CD4-positive, alpha-beta memory T cell (primary cell): ENCODE measurements at regions not wholly inside any gene's neighbourhood (a gene's known extent, or its start where the extent isn't known, plus 50 kb on each side); places are given as distances from the start of the nearest gene placed in this dataset.

ENCODE experiments used
- CTCF ChIA-PET: fragments of 350-600 bp; sonication (Branson Sonifier 250); formaldehyde crosslinking; loops from one replicate; lab custom pipeline; 2021; ENCODE audit warnings: inconsistent platforms; ENCODE audit not compliant: partially characterized antibody; lab: Charles Lee
- POLR2A ChIA-PET: fragments of 350-600 bp; sonication (Branson Sonifier 250); formaldehyde crosslinking; loops from one replicate; lab custom pipeline; 2021; ENCODE audit not compliant: partially characterized antibody; lab: Charles Lee
- DNase-seq, 5 donors: peaks; one replicate each; pipeline versions ENCODE4 v3.0.0 to v3.0.0-alpha.2; 2020 to 2022; ENCODE audit warnings: mixed read lengths in 1 of 5
- H3K27ac ChIP-seq: one replicate; pipeline ENCODE4 v1.7.0; 2013; ENCODE audit warnings: low read depth, low read length
- H3K27me3 ChIP-seq: 2 replicates; pipeline ENCODE4 v1.7.0; 2013; ENCODE audit warnings: mild to moderate bottlenecking, low read length, moderate library complexity; ENCODE audit not compliant: insufficient read depth
- H3K36me3 ChIP-seq: 2 replicates; pipeline ENCODE4 v1.7.0; 2013; ENCODE audit warnings: mild to moderate bottlenecking, low read length, moderate library complexity; ENCODE audit not compliant: insufficient read depth
- H3K4me1 ChIP-seq: 2 replicates; pipeline ENCODE4 v1.7.0; 2013; ENCODE audit warnings: mild to moderate bottlenecking, low read length, moderate library complexity; ENCODE audit not compliant: insufficient read depth
- H3K4me3 ChIP-seq, 2 donors: one replicate each; pipeline ENCODE4 v1.7.0; 2013; ENCODE audit warnings: low read length in 2 of 2, mild to moderate bottlenecking in 1 of 2
- H3K9me3 ChIP-seq, 2 donors: one replicate each; pipeline ENCODE4 v1.7.0; 2013; ENCODE audit warnings: low read length in 2 of 2, control low read depth in 1 of 2; ENCODE audit not compliant: control insufficient read depth in 1 of 2
- H3K27ac Mint-ChIP-seq, 7 donors: one replicate each; pipeline ENCODE4 v1.8.0; 2020 to 2021; ENCODE audit warnings: mixed read lengths in 7 of 7, mild to moderate bottlenecking in 6 of 7, inconsistent platforms in 3 of 7, moderate library complexity in 3 of 7
- H3K27me3 Mint-ChIP-seq, 2 donors: one replicate each; pipeline ENCODE4 v1.8.0; 2020 to 2021; ENCODE audit warnings: mixed read lengths in 2 of 2
- H3K36me3 Mint-ChIP-seq, 2 donors: one replicate each; pipeline ENCODE4 v1.8.0; 2020 to 2021; ENCODE audit warnings: mixed read lengths in 2 of 2, inconsistent platforms in 1 of 2, mild to moderate bottlenecking in 1 of 2
- H3K4me1 Mint-ChIP-seq, 4 donors: one replicate each; pipeline ENCODE4 v1.8.0; 2020 to 2021; ENCODE audit warnings: mixed read lengths in 4 of 4, mild to moderate bottlenecking in 1 of 4
- H3K4me3 Mint-ChIP-seq, 8 donors: one replicate each; pipeline ENCODE4 v1.8.0; 2020 to 2021; ENCODE audit warnings: mixed read lengths in 8 of 8, mild to moderate bottlenecking in 7 of 8, moderate library complexity in 6 of 8, inconsistent platforms in 3 of 8
- H3K9me3 Mint-ChIP-seq, 8 donors: one replicate each; pipeline ENCODE4 v1.8.0; 2020 to 2021; ENCODE audit warnings: mixed read lengths in 8 of 8, mild to moderate bottlenecking in 5 of 8, inconsistent platforms in 3 of 8, moderate library complexity in 1 of 8
- intact Hi-C: fragments of 100-400 bp; cut with micrococcal nuclease; formaldehyde crosslinking; loops from one replicate; pipeline ENCODE4 v1.15.1; 2023

DNA sequence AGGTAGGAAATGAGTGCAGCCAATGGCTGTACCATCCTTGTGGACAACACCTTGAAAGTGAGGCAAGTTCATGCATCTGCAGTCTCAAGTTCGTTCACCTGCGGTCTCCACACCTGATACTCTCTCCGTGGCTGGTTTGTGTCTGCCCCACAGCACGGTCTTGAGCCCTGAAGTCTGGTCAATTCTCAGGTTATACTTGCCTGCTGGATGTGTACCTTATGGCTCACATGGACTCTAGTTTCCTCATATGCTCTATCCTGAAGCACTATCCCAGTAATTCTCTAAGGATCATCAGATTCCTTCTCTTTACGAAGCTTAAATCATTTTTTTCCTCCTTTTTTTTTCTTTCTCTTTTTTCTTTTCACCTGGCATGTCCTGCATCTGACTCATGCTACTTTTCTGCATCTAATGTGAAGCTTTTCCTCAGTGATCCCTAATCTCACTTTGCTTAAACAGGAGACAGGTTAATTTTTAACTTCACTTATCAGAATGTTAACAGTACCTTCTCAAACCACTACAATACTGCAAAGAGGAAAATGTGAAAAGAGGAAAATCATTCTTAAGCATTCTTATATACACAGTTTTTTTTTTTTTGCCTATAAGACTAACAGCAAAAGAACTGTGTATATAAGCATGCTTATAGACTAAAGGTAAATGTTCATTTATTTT, 511.2 kb downstream of the SOX11 start:
- H3K27ac ChIP-seq, result no peak overlapping the region
- H3K4me3 ChIP-seq, result no peak overlapping the region
- no peaks in the 10 kb centered on the region for H3K27me3 Mint-ChIP-seq
- no peaks in the 10 kb centered on the region for H3K4me1 ChIP-seq
- peaks cover 0 to 19% (median 7%) of the 10 kb centered on the region in 8 donors for H3K9me3 Mint-ChIP-seq
- no peaks in the 10 kb centered on the region for H3K36me3 ChIP-seq
- no peak for DNase-seq
- ChIA-PET CTCF (no interaction called here), POLR2A (no interaction called here)
- H3K9me3 ChIP-seq, result no peaks in the 10 kb centered on the region
- H3K36me3 Mint-ChIP-seq, result no peaks in the 10 kb centered on the region
- no peaks in the 10 kb centered on the region for H3K27me3 ChIP-seq
- H3K27ac Mint-ChIP-seq, result no peak overlapping the region
- H3K4me3 Mint-ChIP-seq, result no peak overlapping the region
- intact Hi-C loops, result no loop called here
- H3K4me1 Mint-ChIP-seq, result no peaks in the 10 kb centered on the region

DNA sequence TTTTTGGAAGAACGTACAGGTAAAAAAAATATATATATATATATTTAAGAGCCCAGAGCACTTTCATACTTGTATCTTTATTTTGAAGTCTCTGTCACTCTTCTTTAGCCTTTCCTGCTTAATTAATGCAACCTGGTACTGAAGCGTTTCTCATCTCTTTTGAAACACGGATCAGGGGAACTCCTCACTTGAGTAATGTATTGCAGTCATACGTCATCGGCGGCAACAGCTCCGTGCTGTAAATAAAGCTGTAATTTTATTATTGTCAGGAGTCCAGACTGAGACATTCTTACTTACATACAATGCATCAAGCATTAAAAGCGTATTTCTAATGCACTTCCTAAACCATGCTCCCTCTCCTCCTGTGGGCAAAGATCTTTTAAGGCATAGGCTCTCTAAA, 514.7 kb downstream of the SOX11 start:
- Histone ChIP-seq H3K36me3 (no peaks in the 10 kb centered on the region), H3K27me3 (no peaks in the 10 kb centered on the region), H3K4me3 (no peak overlapping the region), H3K27ac (no peak overlapping the region), H3K4me1 (no peaks in the 10 kb centered on the region), H3K9me3 (no peaks in the 10 kb centered on the region)
- H3K36me3 Mint-ChIP-seq, result no peaks in the 10 kb centered on the region
- H3K4me3 Mint-ChIP-seq, result no peak overlapping the region
- DNase-seq, result no peak
- peaks cover 0 to 12% (median 4%) of the 10 kb centered on the region in 8 donors for H3K9me3 Mint-ChIP-seq
- intact Hi-C loops, result no loop called here
- no peaks in the 10 kb centered on the region for H3K4me1 Mint-ChIP-seq
- ChIA-PET CTCF (no interaction called here), POLR2A (no interaction called here)
- no peaks in the 10 kb centered on the region for H3K27me3 Mint-ChIP-seq
- H3K27ac Mint-ChIP-seq, result no peak overlapping the region

DNA sequence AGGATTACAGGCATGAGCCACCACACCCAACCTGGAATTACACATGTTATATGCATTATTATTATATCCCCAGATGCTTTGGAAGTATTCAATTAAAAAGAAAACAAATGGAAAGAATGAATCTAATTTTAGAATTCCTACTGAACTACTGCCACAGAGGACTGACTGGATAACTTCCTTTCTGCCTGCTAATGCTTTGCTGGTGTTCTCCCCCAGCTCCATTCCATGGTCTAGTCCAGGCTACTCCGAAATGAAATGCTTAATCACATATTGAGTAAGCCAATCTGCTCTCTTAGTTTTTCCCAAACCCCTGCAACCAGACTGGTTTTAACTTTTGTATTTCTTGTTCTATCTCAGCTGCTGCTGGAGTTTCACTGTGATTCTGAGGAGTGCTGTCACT, 519.1 kb downstream of the SOX11 start:
- Histone ChIP-seq H3K9me3 (no peaks in the 10 kb centered on the region), H3K4me1 (no peaks in the 10 kb centered on the region), H3K27ac (no peak overlapping the region), H3K4me3 (no peak overlapping the region), H3K27me3 (no peaks in the 10 kb centered on the region), H3K36me3 (no peaks in the 10 kb centered on the region)
- ChIA-PET POLR2A (no interaction called here), CTCF (no interaction called here)
- DNase-seq, result no peak
- Mint-ChIP-seq H3K27ac (no peak overlapping the region), H3K27me3 (no peaks in the 10 kb centered on the region), H3K4me1 (no peaks in the 10 kb centered on the region), H3K4me3 (no peak overlapping the region), H3K36me3 (no peaks in the 10 kb centered on the region), H3K9me3 (peaks cover 0 to 14% (median 3%) of the 10 kb centered on the region in 8 donors)
- intact Hi-C loops, result no loop called here

DNA sequence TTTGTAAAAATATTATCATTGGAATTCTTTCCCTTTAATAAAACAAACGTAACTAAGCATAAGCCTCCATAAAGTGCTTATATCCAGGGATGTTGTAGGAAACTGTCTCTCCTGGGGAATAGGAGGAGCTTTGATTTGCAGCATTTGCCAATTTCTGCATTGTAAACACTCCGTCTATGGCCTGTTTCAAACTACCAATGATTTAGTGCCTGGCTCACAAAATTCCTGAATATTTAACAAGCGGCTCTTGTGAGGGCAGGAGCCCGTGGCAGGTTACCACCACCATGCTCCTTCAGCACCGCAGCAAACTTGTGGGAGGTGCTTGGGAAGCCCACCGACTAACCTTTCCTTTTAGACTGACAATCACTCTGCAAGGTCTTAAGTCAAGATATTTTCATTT, 520.3 kb downstream of the SOX11 start:
- no peak for DNase-seq
- no peaks in the 10 kb centered on the region for H3K4me1 ChIP-seq
- H3K4me3 ChIP-seq, result no peak overlapping the region
- CTCF ChIA-PET, result no interaction called here
- peaks cover 0 to 18% (median 2%) of the 10 kb centered on the region in 8 donors for H3K9me3 Mint-ChIP-seq
- POLR2A ChIA-PET, result no interaction called here
- H3K36me3 Mint-ChIP-seq, result no peaks in the 10 kb centered on the region
- no peaks in the 10 kb centered on the region for H3K36me3 ChIP-seq
- no peaks in the 10 kb centered on the region for H3K9me3 ChIP-seq
- no peaks in the 10 kb centered on the region for H3K4me1 Mint-ChIP-seq
- no peaks in the 10 kb centered on the region for H3K27me3 Mint-ChIP-seq
- intact Hi-C loops, result no loop called here
- H3K27ac ChIP-seq, result no peak overlapping the region
- no peaks in the 10 kb centered on the region for H3K27me3 ChIP-seq
- no peak overlapping the region for H3K27ac Mint-ChIP-seq
- no peak overlapping the region for H3K4me3 Mint-ChIP-seq

DNA sequence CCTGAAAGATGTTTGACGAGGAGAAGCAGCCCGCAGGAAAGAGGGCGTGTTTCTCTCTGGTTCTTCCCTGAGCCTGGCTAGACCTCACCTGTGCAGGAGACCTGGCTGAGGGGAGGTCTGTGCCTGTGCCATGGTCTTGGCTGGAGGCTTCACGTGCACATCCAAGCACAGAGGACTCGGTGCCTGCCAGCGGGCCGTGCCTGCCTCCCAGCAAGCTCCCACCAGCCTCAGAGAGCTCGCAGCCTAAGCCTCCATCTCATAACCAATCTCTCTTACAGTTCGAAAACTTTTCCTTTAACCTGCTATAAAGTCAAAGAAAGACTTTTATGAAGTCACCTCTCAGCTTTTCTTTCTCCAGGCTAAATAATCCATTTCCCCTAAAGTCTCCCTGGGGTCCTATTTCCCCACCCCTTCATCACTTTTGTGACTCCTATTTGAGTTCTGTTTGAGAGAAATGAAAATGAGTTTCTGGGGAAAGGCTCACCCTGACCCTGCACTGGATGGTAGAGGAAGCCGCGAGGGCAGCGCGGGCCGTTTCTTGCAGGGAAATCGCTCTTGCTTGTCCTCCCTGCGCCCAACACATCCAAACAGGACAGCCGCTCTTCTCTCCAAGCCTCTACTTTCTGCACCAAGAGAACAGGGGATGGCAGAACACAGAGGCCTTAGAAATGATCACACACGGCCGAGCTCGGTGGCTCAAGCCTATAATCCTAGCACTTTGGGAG, 521.0 kb downstream of the SOX11 start:
- no peak for DNase-seq
- H3K27me3 ChIP-seq, result no peaks in the 10 kb centered on the region
- Mint-ChIP-seq H3K4me1 (no peaks in the 10 kb centered on the region), H3K9me3 (peaks cover 0 to 22% (median 4%) of the 10 kb centered on the region in 8 donors), H3K36me3 (no peaks in the 10 kb centered on the region), H3K27me3 (no peaks in the 10 kb centered on the region), H3K4me3 (no peak overlapping the region), H3K27ac (no peak overlapping the region)
- CTCF ChIA-PET, result no interaction called here
- no peak overlapping the region for H3K27ac ChIP-seq
- H3K4me1 ChIP-seq, result no peaks in the 10 kb centered on the region
- H3K9me3 ChIP-seq, result no peaks in the 10 kb centered on the region
- intact Hi-C loops, result no loop called here
- H3K4me3 ChIP-seq, result no peak overlapping the region
- POLR2A ChIA-PET, result no interaction called here
- H3K36me3 ChIP-seq, result no peaks in the 10 kb centered on the region

DNA sequence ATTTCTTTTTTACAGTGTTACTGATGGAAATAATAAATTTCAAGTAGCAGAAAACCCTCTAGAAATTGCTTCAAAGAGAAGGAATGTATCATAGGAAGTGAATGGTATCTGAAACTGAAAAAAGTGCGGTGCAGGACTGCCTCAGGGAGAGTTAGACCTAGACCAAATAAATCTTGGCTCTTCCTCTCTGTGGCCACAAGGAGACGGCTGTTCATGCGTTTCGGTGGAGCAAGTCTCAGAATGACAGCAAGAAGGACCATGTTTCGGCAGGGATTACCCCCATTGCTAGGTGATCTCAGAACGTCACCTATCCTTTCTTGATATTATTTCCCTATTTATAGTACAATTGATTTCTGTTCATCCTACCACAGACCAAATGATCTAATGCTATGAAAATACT, 522.3 kb downstream of the SOX11 start:
- ChIA-PET POLR2A (no interaction called here), CTCF (no interaction called here)
- H3K4me1 Mint-ChIP-seq, result no peaks in the 10 kb centered on the region
- Histone ChIP-seq H3K4me3 (no peak overlapping the region), H3K9me3 (no peaks in the 10 kb centered on the region), H3K36me3 (no peaks in the 10 kb centered on the region), H3K4me1 (no peaks in the 10 kb centered on the region), H3K27ac (no peak overlapping the region), H3K27me3 (no peaks in the 10 kb centered on the region)
- intact Hi-C loops, result no loop called here
- no peaks in the 10 kb centered on the region for H3K36me3 Mint-ChIP-seq
- no peak for DNase-seq
- no peaks in the 10 kb centered on the region for H3K27me3 Mint-ChIP-seq
- H3K27ac Mint-ChIP-seq, result no peak overlapping the region
- peaks cover 0 to 22% (median 2%) of the 10 kb centered on the region in 8 donors for H3K9me3 Mint-ChIP-seq
- H3K4me3 Mint-ChIP-seq, result no peak overlapping the region

DNA sequence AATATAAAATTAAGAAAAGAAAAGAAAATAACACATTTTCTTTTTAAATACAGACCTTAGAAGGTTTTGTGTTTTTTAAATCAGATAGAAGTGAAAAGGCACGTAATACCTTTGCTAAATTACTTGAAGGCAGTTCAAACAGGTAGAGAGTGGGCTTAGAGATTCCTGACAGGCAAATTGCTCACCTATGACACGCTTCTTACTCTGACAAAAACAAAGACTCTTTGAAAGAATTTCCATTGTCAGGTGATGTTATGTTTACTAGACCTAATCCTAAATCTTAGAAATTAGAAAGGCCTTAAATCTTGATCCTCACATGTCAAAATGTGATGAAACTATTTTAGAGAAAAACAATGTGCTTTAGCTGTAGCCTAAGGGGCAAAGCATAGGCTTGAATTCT, 522.9 kb downstream of the SOX11 start:
- ChIA-PET POLR2A (no interaction called here), CTCF (no interaction called here)
- H3K27ac Mint-ChIP-seq, result no peak overlapping the region
- H3K4me3 Mint-ChIP-seq, result no peak overlapping the region
- no peaks in the 10 kb centered on the region for H3K36me3 Mint-ChIP-seq
- no peaks in the 10 kb centered on the region for H3K27me3 Mint-ChIP-seq
- Histone ChIP-seq H3K9me3 (no peaks in the 10 kb centered on the region), H3K36me3 (no peaks in the 10 kb centered on the region), H3K27ac (no peak overlapping the region), H3K4me3 (no peak overlapping the region), H3K27me3 (no peaks in the 10 kb centered on the region), H3K4me1 (no peaks in the 10 kb centered on the region)
- no peaks in the 10 kb centered on the region for H3K4me1 Mint-ChIP-seq
- intact Hi-C loops, result no loop called here
- DNase-seq, result no peak
- H3K9me3 Mint-ChIP-seq, result peaks cover 0 to 22% (median 2%) of the 10 kb centered on the region in 8 donors
